ENCODE measurements at regions not wholly inside any gene's neighbourhood (a gene's known extent, or its start where the extent isn't known, plus 50 kb on each side); places are given as distances from the start of the nearest gene placed in this dataset.

DNA sequence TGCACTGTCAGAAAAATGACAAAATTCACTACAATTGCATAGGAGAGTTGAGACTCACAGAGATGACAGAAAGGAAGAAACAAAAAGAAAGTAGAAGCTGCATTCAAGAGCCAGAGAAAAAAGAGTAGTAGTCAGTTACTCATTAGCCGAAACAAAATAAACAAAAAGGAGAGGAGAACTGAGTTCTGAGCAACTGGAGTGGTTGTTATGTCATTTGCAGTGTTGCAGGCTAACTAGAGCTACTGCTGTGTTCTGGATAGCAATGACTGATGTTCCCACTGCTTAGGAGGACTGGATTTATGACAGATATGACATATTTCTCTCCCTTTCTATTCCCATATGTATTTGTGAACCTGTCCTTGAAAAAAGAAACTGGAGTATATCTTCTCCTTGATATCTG lies 482.6 kb downstream of the RFC3 start:
- no peak for DNase-seq (ENCODE audit: low spot score)
- FAIRE-seq = no peak

DNA sequence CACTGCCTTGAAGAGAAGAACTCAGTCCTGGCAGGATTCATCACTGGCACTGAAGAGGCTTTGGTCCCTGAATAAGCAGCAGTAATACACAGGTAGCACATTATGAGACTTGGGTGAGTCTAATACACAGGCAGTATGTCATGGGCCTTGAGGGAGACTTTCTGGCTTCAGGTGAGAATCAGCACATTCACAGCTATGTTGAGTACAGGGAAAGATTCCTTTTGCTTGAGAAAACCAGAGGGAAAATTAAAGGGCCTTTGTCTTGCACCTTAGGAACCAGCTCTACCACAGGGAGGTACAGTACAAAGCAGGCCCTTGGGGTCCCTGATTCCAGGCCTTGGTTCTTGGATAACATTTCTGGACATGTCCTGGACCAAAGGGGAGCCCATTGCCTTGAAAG lies 484.6 kb downstream of the RFC3 start:
- FAIRE-seq = no peak
- DNase-seq (ENCODE audit: low spot score) = no peak

DNA sequence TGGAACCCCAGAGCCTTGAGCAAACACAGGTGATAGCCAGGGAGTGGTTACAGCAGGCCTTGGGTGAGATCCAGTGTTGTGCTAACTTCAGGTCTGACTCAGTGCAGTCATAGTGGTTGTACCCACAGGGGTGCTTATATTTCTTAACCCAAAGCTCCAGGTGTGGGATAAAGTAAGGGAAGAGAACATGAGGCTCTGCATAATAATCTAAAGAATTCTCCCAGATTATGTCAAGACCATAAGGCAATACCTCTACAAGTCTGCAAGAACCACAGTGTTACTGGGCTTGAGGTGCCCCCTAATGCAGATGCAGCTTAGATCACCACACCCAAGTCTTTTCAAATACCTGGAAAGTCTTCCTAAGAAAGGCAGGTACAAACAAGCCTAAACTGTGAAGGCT lies 485.4 kb downstream of the RFC3 start:
- no peak for FAIRE-seq
- no peak for DNase-seq (ENCODE audit: low spot score)

DNA sequence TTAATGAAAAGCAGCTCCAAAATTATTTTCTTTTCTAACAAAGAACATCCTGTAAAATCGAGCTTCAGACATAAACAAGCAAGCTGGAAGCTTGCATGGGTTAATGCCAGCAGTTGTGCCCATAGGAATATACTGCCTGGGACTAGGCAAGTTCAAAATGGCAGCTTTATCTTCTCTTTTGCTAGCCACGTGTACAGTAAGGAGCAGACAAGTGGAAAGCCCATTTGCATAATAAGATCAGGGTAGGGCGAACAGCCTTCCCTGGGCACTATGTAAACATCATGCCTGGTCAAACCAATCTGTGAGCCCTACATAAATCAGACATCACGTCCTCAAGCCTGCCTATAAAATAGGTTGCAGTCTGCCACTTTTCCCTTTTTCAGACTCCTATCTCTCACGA lies 489.7 kb downstream of the RFC3 start:
- DNase-seq (ENCODE audit: low spot score) (no peak), FAIRE-seq (no peak)

DNA sequence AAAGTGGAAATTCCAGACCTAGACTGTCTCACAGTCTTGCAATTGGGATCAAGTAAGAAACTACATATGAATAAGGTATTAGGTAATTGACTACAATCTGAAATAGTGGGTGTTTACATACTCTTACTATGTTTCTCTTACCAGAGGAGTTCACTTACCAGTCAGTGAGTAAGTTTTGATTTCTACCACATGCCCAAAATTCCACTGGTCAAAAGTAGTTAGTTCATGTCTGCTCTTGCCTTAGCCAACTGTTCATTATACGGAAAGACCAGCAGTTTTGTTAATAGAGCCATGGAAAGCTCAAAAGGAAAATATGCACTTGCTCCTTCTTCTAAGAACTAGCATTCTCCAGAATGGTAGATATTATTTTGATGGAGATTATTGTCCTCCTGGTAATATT lies 490.8 kb downstream of the RFC3 start:
- DNase-seq (ENCODE audit: low spot score) (no peak), FAIRE-seq (no peak)

DNA sequence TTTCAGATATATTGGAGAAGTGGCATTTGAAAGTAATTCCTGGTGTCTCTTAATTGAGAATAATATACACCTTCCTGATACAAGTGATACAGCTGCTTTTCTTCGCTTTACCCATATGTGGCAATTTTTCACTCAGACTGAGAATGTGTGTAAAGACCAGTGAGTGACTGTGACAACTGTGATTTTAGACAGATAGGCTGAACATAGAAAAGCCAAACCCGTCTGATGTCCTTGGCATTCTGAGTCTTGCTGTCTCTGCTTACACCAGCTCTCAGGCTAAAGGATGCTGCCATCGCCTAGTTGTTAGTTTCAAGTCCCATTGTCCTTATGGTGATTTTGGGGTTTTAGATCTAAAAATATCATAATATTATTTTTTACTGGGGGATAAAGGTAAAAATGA lies 492.6 kb downstream of the RFC3 start:
- no peak for DNase-seq (ENCODE audit: low spot score)
- no peak for FAIRE-seq

DNA sequence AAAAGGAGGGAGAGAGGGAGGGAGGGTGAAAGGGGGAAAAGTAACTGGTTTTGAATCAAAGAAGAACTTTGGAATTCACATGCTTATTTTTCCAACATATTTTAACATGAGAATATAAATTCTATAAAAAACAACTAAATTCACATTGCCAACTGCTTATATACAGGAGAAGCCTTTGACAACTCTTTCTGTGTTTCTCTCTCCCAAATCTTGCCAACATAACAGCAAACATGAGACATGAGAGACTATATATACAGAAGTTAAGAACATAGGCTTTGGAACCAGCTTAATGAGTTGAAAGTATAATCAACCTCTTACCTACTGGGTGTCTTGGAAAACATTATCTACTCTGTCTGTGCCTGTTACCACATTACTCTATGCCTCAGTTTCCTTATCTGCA lies 493.3 kb downstream of the RFC3 start:
- DNase-seq (ENCODE audit: low spot score) (no peak), FAIRE-seq (no peak)

DNA sequence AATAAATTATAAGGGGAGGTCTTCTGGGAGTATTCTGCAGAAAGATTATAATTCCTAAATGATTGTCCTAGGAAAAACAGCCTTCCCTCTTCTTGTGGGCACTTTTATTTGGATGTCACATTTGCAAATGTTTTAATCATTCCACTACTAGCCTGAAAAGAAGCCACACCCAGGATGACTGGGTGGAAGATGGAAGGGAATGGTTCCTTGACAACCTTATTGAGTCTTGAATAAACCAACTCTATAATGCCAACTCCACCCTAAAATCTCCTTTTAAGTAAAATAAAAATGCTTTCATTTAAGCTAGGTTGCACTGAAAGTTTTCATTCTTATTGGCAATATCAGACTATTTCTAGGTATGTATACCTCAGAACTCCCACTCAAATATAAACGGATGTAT lies 494.6 kb downstream of the RFC3 start:
- no peak for DNase-seq (ENCODE audit: low spot score)
- no peak for FAIRE-seq

DNA sequence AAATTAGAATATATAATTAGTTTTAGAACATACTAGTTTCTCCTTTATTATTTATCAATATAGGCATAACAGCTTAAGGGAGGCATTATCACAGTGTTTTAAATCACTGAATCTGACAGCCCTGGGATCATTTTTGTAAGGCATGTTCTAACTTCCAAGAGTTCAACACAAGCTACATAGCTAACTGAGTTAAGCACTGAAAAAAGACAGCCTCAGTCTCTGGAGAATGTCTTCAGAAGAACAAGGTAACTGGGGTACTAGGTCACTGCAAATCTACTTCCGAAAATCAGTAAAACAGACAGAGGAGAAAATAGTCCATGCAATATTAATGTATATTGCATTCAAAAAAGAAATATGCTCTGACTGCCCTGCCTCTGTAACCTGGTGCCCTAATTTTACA lies 502.1 kb downstream of the RFC3 start:
- DNase-seq (ENCODE audit: low spot score) (no peak), FAIRE-seq (no peak)

DNA sequence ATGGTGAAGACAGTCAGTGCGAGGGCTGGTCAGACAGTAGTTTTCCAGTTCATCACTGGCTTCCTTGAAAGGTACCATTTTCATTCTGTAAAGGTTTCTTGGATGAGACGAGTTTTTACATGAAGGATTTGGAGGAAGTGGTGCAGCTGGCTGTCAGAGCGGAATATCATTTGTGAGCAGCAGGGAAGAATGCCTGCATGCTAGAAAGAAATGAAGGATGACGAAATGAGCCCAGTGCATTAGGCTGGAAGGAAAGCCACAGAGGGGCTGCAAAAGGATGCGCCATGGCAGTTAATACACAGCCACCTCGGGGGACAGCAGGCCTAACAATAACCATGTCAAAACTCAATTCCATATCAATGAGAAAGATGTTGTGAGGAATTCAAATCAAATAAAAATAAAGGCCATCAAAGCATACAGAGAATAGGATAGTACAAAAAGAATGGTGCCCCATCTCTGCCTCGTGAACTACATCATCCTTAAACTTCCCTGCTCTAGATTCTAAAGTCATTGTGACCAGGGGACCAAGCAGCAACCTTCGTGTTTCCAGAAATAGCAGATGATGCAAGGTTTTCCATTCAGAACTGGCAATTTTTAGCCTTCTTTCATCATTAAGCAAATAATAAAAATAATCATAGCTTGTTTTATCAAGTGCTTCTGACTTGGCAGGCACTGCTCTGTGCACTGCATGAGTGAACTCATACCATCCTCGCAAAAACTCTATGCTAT lies 504.2 kb downstream of the RFC3 start:
- DNase-seq (ENCODE audit: low spot score) (no peak), FAIRE-seq (no peak)

DNA sequence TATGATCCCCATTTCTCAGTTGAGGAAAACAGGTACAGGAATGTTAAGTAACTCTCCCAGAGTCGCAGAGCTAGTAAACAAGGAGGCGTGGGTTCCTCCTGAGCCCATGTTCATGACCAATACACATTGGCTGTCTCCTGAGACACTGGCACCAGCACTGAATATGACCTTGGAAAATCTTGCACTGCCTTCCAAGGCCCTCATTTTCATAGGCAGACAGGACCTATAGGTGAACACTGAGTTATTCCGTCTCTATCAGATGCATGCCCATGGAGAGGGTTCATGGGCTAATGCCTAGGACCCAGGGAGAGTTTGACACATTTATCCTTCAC lies 504.8 kb downstream of the RFC3 start:
- no peak for FAIRE-seq
- no peak for DNase-seq (ENCODE audit: low spot score)

DNA sequence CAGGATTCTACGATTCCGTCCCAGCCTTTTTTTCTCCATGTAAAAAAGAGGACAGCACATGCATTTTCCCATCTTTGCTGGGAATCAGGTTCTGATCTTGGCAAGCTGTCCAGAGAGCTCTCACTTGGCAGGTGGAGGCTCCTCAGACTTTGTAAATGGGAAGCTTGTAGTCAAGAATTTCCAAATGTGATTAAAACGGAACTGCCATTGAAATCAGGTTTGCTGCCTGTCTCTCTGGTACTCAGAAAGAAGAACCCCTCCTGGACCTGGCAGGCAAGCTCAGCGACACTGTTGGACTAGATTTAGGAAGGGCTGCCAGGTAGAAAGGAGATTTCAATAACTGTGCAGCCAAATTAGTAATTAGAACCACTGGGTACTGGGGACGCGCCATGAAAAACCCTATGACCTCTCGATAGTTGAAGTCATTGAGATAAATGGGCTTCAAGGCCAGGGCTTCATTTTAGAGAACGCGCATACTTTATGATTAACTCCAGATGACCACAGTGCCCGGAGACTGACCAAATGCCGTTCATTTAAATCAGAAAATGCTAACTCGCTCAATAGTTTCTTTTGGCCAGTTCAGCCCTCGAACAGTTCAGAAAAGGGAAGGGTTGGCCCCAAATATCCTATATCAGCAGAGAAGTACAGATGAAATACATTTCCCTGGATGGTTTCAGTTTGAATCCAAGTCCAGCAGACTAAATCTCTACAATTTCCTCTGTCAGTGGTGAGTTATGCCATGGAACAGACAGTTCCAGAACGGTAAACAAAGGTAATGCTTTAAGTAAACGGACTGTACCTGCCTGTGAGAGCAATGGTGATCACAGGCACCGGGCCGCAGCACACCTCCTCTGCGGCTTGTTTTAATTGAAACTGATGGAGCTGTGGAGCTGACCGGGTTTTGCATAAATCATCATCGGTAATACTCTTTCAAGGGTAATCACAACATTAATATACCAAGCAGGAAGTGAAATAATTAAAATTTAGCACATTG lies 517.4 kb downstream of the RFC3 start:
- DNase-seq (ENCODE audit: low spot score) (no peak), FAIRE-seq (no peak)

DNA sequence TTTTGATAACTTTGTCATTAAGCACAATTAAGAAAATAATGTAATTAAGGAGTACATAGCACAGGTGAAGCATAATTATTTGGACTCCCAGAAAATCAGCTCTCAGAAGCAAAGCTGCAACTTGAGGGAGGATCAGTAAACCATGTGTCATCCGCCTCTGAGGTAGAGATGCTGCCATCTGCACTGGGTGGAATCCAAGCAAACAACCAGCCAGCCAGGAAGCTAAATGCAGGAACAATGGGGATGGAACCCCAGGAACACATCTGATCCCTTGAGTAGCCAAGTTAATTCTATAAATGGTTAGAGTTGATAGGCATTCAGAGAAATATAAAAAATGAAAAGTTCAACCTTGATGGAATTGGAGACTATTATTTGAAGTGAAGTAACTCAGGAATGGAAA lies 520.2 kb downstream of the RFC3 start:
- DNase-seq (ENCODE audit: low spot score) = no peak
- FAIRE-seq = no peak

DNA sequence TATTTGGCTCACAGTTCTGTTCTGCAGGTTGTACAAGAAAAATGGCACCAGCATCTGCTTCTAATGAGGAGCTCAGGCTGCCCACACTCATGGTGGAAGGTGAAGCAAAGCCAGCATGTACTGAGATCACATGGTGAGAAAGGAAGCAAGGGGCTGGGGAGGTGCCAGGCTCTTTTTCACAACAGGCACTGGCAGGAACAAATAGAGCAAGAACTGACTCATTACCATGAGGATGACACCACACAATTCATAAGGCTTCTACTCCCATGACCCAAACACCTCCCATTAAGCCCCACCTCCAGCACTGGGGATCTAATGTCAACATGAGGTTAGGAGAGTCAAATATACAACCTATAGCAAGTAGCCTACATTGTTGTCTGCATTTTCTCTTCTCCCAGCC lies 522.6 kb downstream of the RFC3 start:
- peak; percentile 7 for DNase-seq (ENCODE audit: low spot score)
- FAIRE-seq = no peak

DNA sequence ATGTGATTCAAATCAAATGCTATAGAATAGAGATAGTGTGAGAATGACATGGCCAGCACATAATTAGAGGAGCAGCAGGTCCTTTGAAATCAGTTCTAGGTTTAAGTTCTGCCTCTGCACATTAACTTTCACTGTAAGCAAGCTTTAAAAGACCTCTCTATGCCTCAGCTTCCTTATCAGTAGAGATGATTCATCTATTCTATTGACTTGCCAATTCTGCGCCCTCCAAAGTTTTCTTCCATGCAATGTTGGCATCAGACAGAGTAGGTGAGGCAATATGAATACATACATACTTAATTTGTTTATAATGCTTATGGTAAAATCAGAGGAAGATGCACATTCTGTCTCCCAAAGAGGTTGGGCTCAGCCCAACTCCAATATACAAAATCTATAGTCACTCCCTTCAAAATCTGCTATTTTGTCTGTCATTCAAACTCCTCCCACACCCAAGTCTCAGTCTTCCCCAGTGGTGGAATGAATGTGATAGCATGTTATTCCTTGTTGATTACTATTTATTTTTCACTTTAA lies 525.5 kb downstream of the RFC3 start:
- FAIRE-seq = no peak
- no peak for DNase-seq (ENCODE audit: low spot score)

DNA sequence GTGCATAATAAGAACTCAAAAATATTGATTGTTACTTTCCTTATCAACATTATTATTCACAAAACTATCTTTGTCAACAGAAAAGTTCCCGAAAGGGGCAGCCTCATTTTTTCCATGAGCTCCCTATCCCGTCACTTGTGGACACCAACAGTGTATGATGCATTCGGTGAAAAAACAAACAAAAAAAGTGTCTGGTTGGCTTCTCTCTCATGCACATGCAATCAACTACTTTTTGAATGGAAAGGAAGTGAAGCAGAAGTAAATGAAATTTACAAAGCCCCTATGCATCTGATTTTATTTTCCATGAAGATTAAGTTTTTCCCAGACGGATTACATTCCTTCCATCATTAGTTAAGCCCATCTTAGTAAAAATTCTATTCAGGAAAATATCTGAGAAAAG lies 526.9 kb downstream of the RFC3 start:
- no peak for FAIRE-seq
- no peak for DNase-seq (ENCODE audit: low spot score)

DNA sequence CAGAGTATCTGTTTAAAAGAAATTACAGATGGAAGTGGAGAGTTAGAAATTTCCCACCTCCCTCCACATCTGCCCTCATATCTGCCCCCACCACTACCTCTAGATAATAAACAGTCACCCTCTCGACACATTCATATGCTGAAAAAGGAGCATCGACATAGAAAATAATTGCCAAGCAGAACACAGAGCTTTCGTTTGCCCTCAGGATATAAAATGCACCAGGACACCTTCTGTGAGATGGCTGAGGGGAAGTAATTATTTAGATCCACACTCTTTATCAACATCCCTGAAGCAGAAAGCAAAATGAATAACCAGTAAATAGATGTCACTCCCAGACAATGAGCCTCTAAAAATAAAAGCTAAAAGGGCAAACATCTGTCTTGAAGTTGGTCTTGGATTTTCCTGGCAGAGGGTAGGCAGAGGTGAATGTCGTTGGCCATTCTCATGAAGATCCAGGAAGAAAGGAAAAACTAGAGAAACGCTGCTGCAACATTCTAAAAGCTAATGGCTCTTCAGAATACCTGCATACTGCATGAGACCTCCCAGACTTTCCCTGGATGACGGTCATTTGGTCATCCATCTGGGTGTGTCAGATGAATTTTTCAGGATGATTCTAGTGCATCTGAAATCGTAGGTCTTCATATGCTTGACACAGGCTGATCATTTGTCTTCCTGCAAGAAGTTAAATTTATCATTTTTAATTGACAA lies 527.5 kb downstream of the RFC3 start:
- DNase-seq (ENCODE audit: low spot score) = no peak

DNA sequence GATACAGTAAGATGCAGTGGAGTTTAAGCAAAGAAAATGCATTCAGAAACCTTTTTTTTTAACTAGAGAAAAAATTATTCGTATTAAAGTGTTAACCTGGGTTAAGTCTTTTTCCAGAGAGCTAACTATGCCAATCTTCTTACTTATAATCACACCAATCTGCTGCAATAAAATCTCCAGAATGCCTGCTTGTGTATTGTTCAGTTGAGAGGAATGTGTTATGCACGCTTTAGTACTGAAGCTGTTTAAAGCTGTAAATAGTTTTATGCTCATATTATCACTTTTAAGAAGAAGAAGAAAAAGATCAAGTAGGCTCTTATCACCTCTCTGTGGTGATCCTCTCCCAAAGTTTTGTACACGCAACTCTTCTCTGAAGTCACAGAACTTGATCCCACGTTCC lies 528.7 kb downstream of the RFC3 start:
- FAIRE-seq = no peak

More for the DNA sequence above, 527.5 kb downstream of the RFC3 start:
- FAIRE-seq = no peak

DNA sequence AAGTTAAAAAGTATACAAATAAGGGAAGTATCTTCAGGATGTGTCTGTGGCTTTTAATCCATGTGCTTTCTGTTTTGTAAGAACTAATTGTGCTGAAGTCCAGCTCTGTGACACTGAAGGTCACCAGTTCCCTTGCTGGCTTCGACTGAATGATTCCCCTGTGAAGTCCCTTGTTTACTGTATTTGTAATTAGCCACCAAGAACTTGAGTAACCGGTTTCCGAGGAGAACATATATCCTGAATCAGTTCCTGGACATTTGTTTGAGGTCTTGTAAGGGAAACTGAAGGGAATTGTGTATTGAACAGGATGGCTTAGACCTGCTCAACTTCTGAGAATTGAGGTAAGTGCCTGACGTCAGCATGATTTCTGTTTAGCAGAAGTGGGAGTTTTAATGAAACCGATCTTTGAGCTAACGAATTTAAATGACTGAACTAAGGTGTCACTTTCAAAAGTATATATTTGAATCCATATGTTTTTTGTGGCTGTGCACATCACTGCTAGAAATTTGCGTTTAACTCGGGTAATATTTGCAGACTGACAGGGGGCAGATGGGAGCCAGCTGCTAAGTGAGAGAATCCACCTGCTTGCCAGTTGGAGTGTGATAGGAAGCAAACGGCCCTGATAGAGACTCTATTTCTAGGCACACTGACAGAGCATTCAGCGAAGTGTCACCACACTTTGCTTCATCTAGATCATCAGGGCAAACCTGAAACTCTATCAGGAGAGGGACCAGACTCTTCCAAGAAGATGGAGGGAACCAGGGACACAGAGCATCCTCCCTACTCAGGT lies 530.0 kb downstream of the RFC3 start:
- FAIRE-seq (no peak), DNase-seq (ENCODE audit: low spot score) (no peak)

More for the DNA sequence above, 528.7 kb downstream of the RFC3 start:
- no peak for DNase-seq (ENCODE audit: low spot score)

DNA sequence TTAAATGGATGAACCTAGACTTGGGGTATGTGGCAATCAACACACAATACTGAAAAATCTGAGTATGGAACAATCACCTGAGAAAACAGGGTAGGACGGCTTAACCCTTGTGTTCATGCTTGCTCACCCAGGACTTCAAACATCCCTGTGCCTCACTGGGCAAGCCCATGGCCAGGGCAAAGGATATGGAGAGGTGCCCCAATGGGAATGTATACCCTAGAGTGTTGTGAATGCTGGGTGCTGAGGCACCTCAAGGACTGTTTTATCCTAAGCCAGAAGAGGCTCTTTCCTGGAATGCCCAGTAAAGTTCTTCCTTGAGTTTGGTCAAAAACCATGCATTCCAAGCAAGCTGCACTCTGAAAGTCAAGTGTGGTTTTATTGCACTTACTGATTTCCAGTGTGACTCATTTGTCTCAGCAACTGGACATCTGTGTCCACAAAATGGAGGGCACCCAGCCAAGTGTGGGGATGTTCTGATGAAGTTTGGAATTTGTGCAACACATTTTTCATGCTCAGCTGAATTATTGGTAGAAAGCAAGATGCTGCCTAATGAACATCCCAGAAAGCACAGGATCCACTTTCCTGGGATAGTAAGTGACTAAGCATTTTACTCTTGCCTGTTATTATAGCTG lies 531.3 kb downstream of the RFC3 start:
- peak; percentile 81 for FAIRE-seq

DNA sequence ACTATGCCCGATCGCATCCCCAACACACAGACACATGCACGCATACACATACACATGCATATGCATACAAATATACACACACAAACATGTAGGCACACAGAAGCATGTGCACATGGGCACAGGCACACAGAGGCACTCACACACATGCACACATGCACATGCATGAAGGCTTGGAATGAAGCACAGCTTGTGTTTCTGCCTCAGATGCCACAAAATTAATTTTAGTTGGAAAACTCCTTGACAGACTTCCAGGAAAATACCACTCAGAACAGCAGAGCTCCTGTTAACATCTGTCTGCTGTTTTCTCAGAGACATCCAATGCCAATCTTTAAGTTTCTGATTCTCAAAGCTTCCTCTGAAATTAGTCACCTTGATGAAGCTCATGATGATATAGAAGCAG lies 532.7 kb downstream of the RFC3 start:
- no peak for FAIRE-seq
- DNase-seq (ENCODE audit: low spot score) = no peak

More for the DNA sequence above, 531.3 kb downstream of the RFC3 start:
- peak; percentile 67 for DNase-seq (ENCODE audit: low spot score)
